ENCODE measurements at regions not wholly inside any gene's neighbourhood (a gene's known extent, or its start where the extent isn't known, plus 50 kb on each side); places are given as distances from the start of the nearest gene placed in this dataset.

- POLR2A ChIA-PET (ENCODE audit: low non-redundant PET), result no interaction called here
- H3K27ac ChIP-seq, result no peak overlapping the region
- CTCF ChIA-PET, result no interaction called here
- no peak for TF ChIP-seq CTCF (conservative IDR thresholded peaks at IDR 0.05; ENCODE audit: low read depth)
- DNase-seq (ENCODE audit: low spot score), result no peak
Observed at GRCh38 chr15:37814847-37815515, 119.5 kb upstream of the TMCO5A start.

GRCh38 chr15:37818152-37818677, 116.2 kb upstream of the TMCO5A start:
- CTCF ChIA-PET, result interaction anchor here (0.7 kb wide), 1 partner anchor 212 kb away, joined by 3 read pairs; no protein-coding TSS in a partner anchor
- DNase-seq (ENCODE audit: low spot score), result no peak
- H3K27ac ChIP-seq, result no peak overlapping the region
- POLR2A ChIA-PET (ENCODE audit: low non-redundant PET), result no interaction called here
- no peak for TF ChIP-seq CTCF (conservative IDR thresholded peaks at IDR 0.05; ENCODE audit: low read depth)

GRCh38 chr15:37819191-37819590, 115.2 kb upstream of the TMCO5A start:
- DNase-seq (ENCODE audit: low spot score), result no peak
- ChIA-PET POLR2A (ENCODE audit: low non-redundant PET) (no interaction called here), CTCF (no interaction called here)
- no peak for TF ChIP-seq CTCF (conservative IDR thresholded peaks at IDR 0.05; ENCODE audit: low read depth)
- no peak overlapping the region for H3K27ac ChIP-seq

DNA sequence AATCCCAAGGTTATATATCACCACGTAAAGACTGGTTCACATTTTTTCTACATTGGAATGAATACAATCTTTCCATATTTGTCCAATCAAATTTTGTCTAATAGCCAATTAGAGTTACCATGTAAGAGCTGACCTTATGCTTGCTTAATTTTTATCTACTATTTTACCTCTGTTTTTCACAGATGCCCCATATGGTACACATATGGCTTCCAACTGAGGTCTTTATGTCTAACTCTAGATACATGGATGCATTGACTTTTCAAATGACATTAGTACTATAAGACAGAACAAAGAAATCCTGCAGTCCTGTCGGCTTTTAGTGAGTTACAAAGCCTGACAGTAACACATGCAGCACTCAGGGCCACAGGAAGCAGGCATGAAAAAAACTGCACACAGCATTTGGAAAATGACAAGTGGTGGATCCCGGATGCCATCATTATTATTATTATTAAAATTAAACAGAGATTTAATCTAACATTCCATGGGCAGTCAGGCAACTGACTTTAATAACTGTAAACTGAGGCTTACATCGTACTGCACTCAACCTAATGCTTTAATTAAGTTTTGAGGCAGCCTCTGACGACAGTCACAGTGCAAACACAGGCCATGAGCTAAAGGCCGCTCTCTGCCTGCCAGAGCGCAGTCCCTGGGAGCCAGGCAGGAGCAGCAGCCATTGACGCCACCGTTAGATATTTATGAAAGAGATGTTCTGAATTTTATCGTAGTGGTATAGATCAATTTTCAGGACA, 113.9 kb upstream of the TMCO5A start:
- POLR2A ChIA-PET (ENCODE audit: low non-redundant PET), result no interaction called here
- DNase-seq (ENCODE audit: low spot score), result no peak
- no peak for TF ChIP-seq CTCF (conservative IDR thresholded peaks at IDR 0.05; ENCODE audit: low read depth)
- CTCF ChIA-PET, result no interaction called here
- no peak overlapping the region for H3K27ac ChIP-seq

- ChIA-PET POLR2A (ENCODE audit: low non-redundant PET) (interaction anchor here (0.5 kb wide), 1 partner anchor 67 kb away, joined by 3 read pairs; no protein-coding TSS in a partner anchor), CTCF (no interaction called here)
- H3K27ac ChIP-seq, result no peak overlapping the region
- no peak for DNase-seq (ENCODE audit: low spot score)
- no peak for TF ChIP-seq CTCF (conservative IDR thresholded peaks at IDR 0.05; ENCODE audit: low read depth)
Observed at GRCh38 chr15:37823601-37824275, 110.7 kb upstream of the TMCO5A start.

GRCh38 chr15:37824717-37825382, 109.6 kb upstream of the TMCO5A start:
- ChIA-PET POLR2A (ENCODE audit: low non-redundant PET) (interaction anchor here (0.5 kb wide), 1 partner anchor 68 kb away, joined by 3 read pairs; no protein-coding TSS in a partner anchor), CTCF (interaction anchor here (0.6 kb wide), 1 partner anchor 50 kb away, joined by 5 read pairs; no protein-coding TSS in a partner anchor)
- peak; percentile 83 for DNase-seq (ENCODE audit: low spot score)
- H3K27ac ChIP-seq, result no peak overlapping the region
- no peak for TF ChIP-seq CTCF (conservative IDR thresholded peaks at IDR 0.05; ENCODE audit: low read depth)
